Inferior parietal cortex (tissue), 1 donor: ENCODE measurements at regions not wholly inside any gene's neighbourhood (a gene's known extent, or its start where the extent isn't known, plus 50 kb on each side); places are given as distances from the start of the nearest gene placed in this dataset.

ENCODE experiments used
- DNase-seq: peaks from one replicate; pipeline ENCODE4 v3.0.0-alpha.2; 2016; ENCODE audit errors: extremely low spot score

DNA sequence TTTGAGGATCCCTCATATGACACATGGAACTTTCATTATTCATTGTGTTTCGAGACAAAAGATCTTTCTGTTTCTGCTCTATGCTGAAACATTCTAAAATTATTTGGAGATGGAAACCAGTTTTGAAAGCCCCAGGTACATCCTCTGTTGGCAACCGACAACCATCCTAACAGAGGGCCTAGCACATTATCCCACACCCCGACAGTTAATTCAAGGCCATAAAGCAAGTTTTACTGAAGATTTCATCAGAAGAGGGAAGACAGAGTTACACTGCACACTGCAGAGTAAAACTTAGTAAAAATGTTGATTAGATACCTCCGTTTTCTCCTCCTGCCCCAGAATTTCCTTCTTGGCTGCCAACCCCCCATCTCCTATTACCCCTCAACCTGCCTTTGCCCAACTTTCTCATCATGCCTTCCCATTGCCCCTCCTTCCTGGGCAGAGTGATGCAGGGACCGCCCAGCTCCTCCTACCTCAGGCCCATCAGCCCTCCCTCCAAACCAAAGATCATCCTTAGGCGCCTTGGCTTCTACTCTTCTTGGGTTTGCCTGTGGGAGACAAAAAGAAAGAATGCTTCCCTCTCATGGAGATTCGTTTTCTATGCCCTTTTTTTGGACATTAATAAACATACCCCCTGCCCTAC is 52.9 kb upstream of the CITED4 start:
- no peak for DNase-seq

- DNase-seq: no peak
Measured at GRCh38 chr1:40915581-40915980, 53.4 kb upstream of the CITED4 start.

GRCh38 chr1:40917995-40918711 is 56.0 kb upstream of the CITED4 start:
- no peak for DNase-seq

GRCh38 chr1:40919475-40920011 is 57.4 kb upstream of the CITED4 start:
- peak; percentile 85 for DNase-seq

DNA sequence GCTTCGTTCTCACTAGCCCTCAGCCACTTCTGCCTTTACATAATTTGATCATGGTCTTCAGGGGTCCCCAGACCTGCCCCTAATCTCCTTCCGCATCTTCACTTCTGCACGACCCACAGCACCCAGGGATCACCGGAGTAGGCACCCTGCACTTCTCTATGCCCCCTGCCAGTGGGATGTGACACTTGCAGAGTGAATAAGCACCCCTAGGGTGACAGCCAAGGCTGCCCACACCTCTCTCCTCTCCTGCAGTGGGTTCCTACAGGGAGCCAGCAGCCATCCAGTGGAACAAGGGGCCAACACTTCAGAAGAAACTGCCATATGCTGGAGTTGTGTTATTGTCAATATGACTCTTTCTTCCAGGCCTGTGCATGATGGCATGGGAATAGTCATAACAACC is 58.0 kb upstream of the CTPS1 start:
- DNase-seq: no peak

DNA sequence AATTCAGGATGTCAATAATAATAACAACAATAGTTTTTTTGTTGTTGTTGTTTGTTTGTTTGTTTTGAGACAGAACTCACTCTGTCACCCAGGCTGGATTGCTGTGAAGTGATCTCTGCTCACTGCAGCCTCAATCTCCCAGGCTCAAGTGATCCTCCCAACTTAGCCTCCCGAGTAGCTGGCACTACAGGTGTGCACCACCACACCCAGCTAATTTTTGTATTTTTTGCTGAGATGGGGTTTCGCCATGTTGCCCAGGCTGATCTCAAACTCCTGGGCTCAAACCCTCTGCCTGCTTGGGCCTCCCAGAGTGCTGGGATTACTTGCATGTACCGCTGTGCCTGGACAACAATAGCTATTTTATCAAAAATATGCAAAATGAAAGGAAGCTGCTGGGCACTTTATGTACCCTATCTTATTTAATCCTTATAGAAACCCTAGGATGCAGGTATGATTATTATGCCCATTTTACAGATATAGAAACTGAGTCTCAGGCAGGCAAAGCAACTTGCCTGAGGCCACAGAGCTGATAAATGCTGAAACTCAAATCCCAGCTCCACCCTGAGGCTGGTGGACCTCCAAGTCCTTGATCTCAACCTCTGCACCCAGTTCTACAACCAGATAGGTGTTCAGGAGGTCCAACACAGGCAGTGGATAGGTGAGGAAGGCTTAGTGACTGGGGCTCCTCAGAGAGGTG is 57.4 kb upstream of the CTPS1 start:
- DNase-seq: no peak

GRCh38 chr1:40922969-40923368 is 56.5 kb upstream of the CTPS1 start:
- peak; percentile 19 for DNase-seq

- no peak for DNase-seq
Measured at GRCh38 chr1:40923511-40924020, 55.9 kb upstream of the CTPS1 start.

- DNase-seq: no peak
Measured at GRCh38 chr1:40924767-40925166, 54.7 kb upstream of the CTPS1 start.

- DNase-seq: no peak
Measured at GRCh38 chr1:40925834-40926410, 53.6 kb upstream of the CTPS1 start.

DNA sequence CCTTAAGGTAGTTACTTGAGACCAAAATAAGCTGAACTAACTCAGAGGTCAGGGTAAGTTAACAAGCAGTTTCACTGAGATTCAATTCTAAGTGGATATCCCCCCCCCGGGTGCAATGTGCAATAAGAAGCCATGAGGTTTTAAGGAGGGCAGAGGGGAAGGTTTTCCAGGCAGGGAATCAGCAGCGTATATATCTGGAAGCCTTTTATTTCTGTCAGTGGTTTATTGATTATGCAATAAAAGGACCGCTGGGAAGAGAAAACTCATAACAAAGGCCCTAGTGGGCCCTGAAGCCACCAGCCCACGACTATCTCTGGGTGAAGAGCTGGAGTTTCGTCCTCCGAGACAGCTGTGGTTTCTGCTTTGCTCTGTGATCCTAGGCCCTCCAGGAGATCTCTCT is 53.1 kb upstream of the CTPS1 start:
- no peak for DNase-seq

GRCh38 chr1:40927781-40928180 is 51.7 kb upstream of the CTPS1 start:
- no peak for DNase-seq

DNA sequence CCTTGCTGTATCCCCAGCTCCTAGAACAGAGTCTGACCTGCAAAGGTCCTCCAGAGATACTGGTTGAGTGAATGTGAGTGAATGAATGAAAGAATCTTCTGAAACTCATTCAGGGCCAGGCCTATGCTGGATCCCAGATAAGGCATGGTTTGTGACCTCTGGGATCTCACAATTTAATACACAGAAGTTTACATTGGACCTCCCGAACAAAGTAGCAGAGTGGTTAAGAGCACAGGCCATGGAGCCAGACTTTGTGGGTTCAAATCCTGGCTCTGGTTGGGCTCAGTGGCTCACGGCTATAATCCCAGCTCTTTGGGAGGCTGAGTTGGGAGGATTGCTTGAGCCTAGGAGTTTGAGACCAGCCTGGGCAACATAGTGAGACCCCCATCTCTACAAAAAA is 50.8 kb upstream of the CTPS1 start:
- no peak for DNase-seq

DNA sequence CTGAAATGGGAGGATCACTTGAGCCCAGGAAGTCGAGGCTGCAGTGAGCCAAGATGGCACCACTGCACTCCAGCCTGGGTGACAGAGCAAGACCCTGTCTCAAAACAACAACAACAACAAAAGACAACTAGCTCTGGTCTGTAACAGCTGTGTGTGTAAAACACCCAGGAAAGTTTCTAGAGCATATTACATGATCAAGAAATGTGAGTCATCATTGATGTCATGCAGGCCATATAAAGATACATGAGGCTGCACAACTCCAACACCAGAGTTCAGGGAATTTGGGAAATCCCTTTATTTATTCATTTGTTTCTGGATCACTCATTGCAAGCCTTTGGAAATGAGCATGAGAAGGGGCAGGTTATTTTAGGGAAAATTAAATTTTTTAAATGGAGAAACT is 50.3 kb upstream of the CTPS1 start:
- DNase-seq: no peak
